GM12874 (cell line): ENCODE measurements at regions not wholly inside any gene's neighbourhood (a gene's known extent, or its start where the extent isn't known, plus 50 kb on each side); places are given as distances from the start of the nearest gene placed in this dataset.

Experiments used
- TF ChIP-seq, protein P1 (sequence below): IDR thresholded peaks from 2 replicates; pipeline ENCODE4 v1.5.1; 2011; ENCODE audit warnings: low read depth, mild to moderate bottlenecking, control low read depth, low read length, moderate library complexity; ENCODE audit not compliant: insufficient read depth

DNA sequence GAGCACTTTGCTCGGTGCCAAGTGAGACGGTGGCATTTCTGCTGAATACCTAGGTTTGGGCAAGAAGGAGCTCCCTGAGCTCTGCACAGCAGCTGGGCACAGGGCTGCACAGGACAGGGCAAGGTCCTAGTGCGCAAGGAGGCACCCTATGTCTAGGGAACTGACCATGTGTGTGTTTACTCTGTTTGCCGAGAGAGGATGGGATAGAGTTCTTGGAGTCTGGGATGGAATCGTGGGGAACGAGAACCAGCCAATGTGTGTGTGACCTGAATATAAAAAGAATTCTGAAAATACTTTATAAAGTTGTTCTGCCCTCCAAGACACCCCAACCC, 179.5 kb upstream of the NECTIN1 start:
- TF ChIP-seq, protein P1, sequence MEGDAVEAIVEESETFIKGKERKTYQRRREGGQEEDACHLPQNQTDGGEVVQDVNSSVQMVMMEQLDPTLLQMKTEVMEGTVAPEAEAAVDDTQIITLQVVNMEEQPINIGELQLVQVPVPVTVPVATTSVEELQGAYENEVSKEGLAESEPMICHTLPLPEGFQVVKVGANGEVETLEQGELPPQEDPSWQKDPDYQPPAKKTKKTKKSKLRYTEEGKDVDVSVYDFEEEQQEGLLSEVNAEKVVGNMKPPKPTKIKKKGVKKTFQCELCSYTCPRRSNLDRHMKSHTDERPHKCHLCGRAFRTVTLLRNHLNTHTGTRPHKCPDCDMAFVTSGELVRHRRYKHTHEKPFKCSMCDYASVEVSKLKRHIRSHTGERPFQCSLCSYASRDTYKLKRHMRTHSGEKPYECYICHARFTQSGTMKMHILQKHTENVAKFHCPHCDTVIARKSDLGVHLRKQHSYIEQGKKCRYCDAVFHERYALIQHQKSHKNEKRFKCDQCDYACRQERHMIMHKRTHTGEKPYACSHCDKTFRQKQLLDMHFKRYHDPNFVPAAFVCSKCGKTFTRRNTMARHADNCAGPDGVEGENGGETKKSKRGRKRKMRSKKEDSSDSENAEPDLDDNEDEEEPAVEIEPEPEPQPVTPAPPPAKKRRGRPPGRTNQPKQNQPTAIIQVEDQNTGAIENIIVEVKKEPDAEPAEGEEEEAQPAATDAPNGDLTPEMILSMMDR, result no peak

GRCh38 chr11:119907878-119908572, 179.0 kb upstream of the NECTIN1 start:
- TF ChIP-seq, protein P1, result no peak

- TF ChIP-seq, protein P1, result no peak
These were observed 178.3 kb upstream of the NECTIN1 start for GRCh38 chr11:119907122-119907851.

- TF ChIP-seq, protein P1, result no peak
These were observed 177.4 kb upstream of the NECTIN1 start for GRCh38 chr11:119906376-119906775.

GRCh38 chr11:119905162-119905561, 176.2 kb upstream of the NECTIN1 start:
- TF ChIP-seq, protein P1, result no peak

- TF ChIP-seq, protein P1, result no peak
These were observed 175.6 kb upstream of the NECTIN1 start for GRCh38 chr11:119904531-119905035.

GRCh38 chr11:119903821-119904220, 174.8 kb upstream of the NECTIN1 start:
- TF ChIP-seq, protein P1, result no peak
